Kidney (tissue), 13 donors: ENCODE measurements at regions not wholly inside any gene's neighbourhood (a gene's known extent, or its start where the extent isn't known, plus 50 kb on each side); places are given as distances from the start of the nearest gene placed in this dataset.

ENCODE experiments used
- DNase-seq, 5 donors: peaks; one replicate each; pipeline ENCODE4 v3.0.0-alpha.2; 2013 to 2020
- FAIRE-seq: peaks from 2 replicates; lab custom pipeline; 2012; peaks lifted over from hg19 to GRCh38; lab: Jason Lieb, UNC
- H3K27ac ChIP-seq, 2 donors: one replicate each; pipeline ENCODE4 v1.7.0; 2013; ENCODE audit warnings: low read depth in 2 of 2, low read length in 2 of 2, inconsistent platforms in 1 of 2
- H3K27me3 ChIP-seq: one replicate; pipeline ENCODE4 v1.7.1; 2013; ENCODE audit warnings: low read length, inconsistent platforms; ENCODE audit not compliant: control insufficient read depth, insufficient read depth
- H3K36me3 ChIP-seq, 3 donors: one replicate each; pipeline versions ENCODE4 v1.7.0 to v1.7.1; 2013; ENCODE audit warnings: low read length in 3 of 3, control low read depth in 1 of 3, inconsistent platforms in 1 of 3; ENCODE audit not compliant: insufficient read depth in 3 of 3, control insufficient read depth in 2 of 3
- H3K4me1 ChIP-seq, 3 donors: one replicate each; pipeline versions ENCODE4 v1.7.0 to v1.7.1; 2013; ENCODE audit warnings: low read length in 3 of 3, inconsistent platforms in 1 of 3, low read depth in 1 of 3; ENCODE audit not compliant: control insufficient read depth in 2 of 3, insufficient read depth in 2 of 3
- H3K4me3 ChIP-seq, 3 donors: one replicate each; pipeline versions ENCODE4 v1.7.0 to v1.8.1; 2013; ENCODE audit warnings: low read length in 3 of 3, control low read depth in 1 of 3, inconsistent platforms in 1 of 3
- H3K9ac ChIP-seq, 3 donors: one replicate each; pipeline versions ENCODE4 v1.7.0 to v1.7.1; 2013; ENCODE audit warnings: low read length in 3 of 3, control low read depth in 1 of 3, inconsistent platforms in 1 of 3
- H3K9me3 ChIP-seq, 3 donors: one replicate each; pipeline versions ENCODE4 v1.7.0 to v1.7.1; 2013; ENCODE audit warnings: low read length in 3 of 3, control low read depth in 1 of 3, inconsistent platforms in 1 of 3; ENCODE audit not compliant: control insufficient read depth in 2 of 3, insufficient read depth in 1 of 3
- intact Hi-C: fragments of 100-400 bp; cut with DNase I; formaldehyde crosslinking; loops from one replicate; pipeline ENCODE4 v1.11.1; 2022
- TF ChIP-seq, protein P1 (sequence below): IDR thresholded peaks from 3 replicates; pipeline ENCODE4 v1.5.1; 2012; ENCODE audit warnings: mild to moderate bottlenecking, moderate library complexity, borderline replicate concordance; ENCODE audit not compliant: insufficient read depth; ENCODE audit errors: extremely low read depth
- donor health status: control.
- donor health status: control.
- donor health status: control.
- donor health status: control.
- donor health status: control.
- donor health status: DM: yes; HTN: yes; CAD: no.
- donor health status: Normal renal cell carcinoma (clear cell type).

DNA sequence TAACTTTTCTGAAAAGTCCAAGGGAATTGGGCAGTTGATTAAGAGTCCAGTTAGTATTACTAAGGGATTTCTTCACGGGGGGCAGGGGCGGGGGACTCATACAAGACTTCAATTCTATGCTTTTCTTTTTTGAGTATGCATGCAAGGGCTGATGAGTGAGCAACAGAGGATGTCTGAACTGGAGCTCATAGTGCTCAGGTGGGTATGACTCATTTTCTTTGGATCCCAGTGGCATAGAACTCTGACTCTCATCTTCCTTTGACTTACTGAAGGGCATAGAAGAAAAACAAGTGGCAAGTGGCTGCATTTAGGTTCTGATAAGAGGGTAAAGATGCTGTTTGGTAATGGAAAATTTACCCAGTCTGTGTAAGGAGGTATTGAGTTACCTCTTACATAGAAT, 749.2 kb downstream of the NOVA1 start:
- H3K36me3 ChIP-seq = no peaks in the 10 kb centered on the region
- FAIRE-seq (no peak), DNase-seq (no peak)
- H3K4me1 ChIP-seq = no peaks in the 10 kb centered on the region
- no peak overlapping the region for H3K27ac ChIP-seq
- TF ChIP-seq, protein P1, sequence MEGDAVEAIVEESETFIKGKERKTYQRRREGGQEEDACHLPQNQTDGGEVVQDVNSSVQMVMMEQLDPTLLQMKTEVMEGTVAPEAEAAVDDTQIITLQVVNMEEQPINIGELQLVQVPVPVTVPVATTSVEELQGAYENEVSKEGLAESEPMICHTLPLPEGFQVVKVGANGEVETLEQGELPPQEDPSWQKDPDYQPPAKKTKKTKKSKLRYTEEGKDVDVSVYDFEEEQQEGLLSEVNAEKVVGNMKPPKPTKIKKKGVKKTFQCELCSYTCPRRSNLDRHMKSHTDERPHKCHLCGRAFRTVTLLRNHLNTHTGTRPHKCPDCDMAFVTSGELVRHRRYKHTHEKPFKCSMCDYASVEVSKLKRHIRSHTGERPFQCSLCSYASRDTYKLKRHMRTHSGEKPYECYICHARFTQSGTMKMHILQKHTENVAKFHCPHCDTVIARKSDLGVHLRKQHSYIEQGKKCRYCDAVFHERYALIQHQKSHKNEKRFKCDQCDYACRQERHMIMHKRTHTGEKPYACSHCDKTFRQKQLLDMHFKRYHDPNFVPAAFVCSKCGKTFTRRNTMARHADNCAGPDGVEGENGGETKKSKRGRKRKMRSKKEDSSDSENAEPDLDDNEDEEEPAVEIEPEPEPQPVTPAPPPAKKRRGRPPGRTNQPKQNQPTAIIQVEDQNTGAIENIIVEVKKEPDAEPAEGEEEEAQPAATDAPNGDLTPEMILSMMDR = no peak
- H3K4me3 ChIP-seq = no peak overlapping the region
- intact Hi-C loops = no loop called here
- H3K9me3 ChIP-seq = no peaks in the 10 kb centered on the region
- H3K27me3 ChIP-seq = no peaks in the 10 kb centered on the region
- H3K9ac ChIP-seq = no peak overlapping the region

DNA sequence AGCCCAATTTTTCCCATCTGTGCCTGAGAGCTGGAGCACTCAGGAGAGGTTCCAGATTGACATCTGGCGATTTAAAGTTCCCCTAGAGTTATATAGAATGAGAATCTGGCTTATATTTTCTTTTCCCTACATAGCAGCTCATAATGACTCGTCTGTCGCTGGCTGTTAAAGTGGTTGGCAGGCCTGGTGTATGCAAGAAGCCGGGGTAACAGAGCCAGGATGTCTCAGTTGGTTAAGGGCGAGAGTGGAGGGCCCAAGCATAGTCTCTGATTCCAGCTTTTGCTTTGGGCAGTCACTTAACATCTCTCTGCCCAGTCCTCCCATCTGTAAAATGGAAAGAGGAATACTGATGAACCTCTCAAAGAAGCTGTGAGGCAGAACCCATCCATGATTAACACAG, 751.6 kb downstream of the NOVA1 start:
- H3K36me3 ChIP-seq = no peaks in the 10 kb centered on the region
- H3K27me3 ChIP-seq = no peaks in the 10 kb centered on the region
- H3K9me3 ChIP-seq = no peaks in the 10 kb centered on the region
- H3K9ac ChIP-seq = no peak overlapping the region
- no peak overlapping the region for H3K27ac ChIP-seq
- intact Hi-C loops = no loop called here
- TF ChIP-seq, protein P1 = no peak
- FAIRE-seq (no peak), DNase-seq (no peak)
- H3K4me1 ChIP-seq = no peaks in the 10 kb centered on the region
- no peak overlapping the region for H3K4me3 ChIP-seq

DNA sequence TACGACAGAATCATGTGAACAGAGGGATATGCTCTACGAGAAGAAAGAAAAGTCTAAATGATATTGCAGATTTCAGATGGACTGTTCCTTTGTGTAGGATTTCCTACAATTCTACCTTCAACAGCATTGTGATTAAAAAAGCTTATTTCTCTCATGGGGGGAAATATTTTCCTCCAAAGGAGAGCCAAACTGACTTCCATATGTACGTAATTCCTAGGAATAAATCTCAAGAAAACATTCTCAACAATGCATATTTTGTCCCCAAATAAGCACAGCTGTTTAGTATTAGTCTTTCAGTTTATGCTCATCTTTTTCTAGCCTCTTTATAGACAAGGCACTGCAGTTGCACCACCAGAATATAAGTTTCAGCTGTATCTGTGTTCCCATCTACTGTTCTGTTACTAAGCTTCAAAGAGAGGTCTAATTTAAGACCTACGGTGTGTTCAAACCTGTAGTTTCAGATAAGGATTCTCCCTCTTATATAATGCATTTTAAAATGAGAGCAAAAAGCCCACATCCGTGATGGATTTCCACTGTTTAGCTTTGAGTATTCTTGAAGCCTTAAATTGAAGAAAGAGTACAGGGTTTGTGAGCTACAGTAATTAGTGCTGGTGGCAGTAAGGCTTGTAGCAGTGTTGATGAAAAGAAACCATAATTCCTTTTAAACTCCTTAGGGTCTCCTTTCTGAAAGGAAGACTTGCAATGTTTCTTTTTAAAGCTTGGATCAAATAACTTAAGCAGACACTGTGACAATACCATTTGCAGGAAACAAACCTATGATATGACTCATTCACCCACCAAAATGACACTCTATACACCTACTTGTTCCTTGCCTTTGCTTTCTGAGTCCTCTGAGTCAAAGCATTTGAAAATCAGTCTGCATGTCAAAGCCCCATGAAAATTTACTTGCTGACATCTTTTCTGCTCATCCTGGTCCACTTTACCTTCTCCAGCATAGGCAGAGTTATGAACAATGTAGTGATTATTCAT, 754.1 kb downstream of the NOVA1 start:
- H3K4me1 ChIP-seq = no peaks in the 10 kb centered on the region
- H3K27ac ChIP-seq = no peak overlapping the region
- DNase-seq = no peak
- no peak overlapping the region for H3K4me3 ChIP-seq
- intact Hi-C loops = no loop called here
- H3K27me3 ChIP-seq = no peaks in the 10 kb centered on the region
- H3K36me3 ChIP-seq = no peaks in the 10 kb centered on the region
- H3K9me3 ChIP-seq = no peaks in the 10 kb centered on the region
- H3K9ac ChIP-seq = no peak overlapping the region
- TF ChIP-seq, protein P1 = no peak
- FAIRE-seq = no peak
